GM19438 (cell line): ENCODE measurements at regions not wholly inside any gene's neighbourhood (a gene's known extent, or its start where the extent isn't known, plus 50 kb on each side); places are given as distances from the start of the nearest gene placed in this dataset.

Source experiments
- ATAC-seq: cut with Tn5 transposase; IDR thresholded peaks from one replicate; pipeline ENCODE4 v1.9.1; 2021; ENCODE audit warnings: low read depth; ENCODE audit not compliant: unreplicated experiment

DNA sequence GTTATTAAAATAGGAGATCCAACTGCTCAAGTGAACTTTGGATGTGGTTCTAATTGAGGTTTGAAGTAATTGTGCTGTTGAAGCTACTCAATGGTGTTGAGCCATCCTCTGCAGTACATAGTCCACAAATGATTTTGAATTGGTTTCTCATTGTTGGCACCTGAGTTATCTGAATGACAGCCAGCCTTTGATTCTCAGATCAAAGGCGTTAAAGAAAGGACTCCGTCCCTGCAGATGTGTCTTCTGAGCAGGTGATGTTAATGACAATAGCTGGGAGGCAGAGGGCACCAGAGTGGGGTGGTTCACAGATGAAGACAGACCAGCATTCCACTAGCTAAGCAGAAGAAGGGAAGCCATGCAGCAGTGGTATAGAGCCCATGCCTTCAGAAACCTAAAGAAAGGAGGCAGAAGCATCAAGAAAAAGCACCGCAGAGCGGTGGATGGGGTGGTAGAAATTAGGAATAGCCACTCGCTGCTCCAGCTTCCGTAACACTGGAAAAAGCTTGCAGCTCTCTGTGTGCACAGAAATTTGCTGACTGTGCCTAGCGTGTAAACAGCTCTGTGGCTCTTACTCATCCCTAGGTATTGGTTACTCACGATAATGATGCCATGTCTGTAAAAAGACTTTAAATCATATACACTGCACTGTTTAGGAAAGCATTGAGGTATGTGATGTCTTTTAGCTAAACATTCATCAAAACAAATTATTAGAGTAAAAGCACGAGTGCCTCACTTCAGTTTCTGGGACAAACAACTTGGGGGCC lies 79.2 kb upstream of the CLCN4 start:
- ATAC-seq: no peak

GRCh38 chrX:10078266-10078665 lies 78.5 kb upstream of the CLCN4 start:
- ATAC-seq: no peak

GRCh38 chrX:10079231-10079630 lies 77.5 kb upstream of the CLCN4 start:
- ATAC-seq: no peak

GRCh38 chrX:10083809-10084208 lies 73.0 kb upstream of the CLCN4 start:
- no peak for ATAC-seq

GRCh38 chrX:10085223-10085622 lies 71.6 kb upstream of the CLCN4 start:
- no peak for ATAC-seq

- no peak for ATAC-seq
Measured at GRCh38 chrX:10086676-10087075, 70.1 kb upstream of the CLCN4 start.

DNA sequence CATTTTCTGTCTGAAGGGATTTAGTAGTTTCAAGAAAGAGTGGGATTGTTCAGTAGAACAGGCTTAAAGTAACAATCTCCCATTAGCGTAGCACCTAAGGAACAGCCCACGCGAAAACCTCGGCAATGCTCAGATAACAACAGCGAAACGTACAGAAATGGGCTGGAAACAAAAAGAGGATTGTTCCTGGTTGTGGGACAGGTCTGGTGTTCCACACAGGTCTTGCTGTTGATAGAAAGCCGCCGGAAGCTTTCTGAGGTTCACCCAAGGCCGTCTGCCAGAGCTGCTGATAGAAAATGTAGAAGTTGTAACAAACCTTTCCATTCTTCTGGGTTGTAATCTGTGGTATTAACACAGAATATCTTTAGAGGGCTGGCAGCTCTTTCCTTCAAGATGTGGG lies 69.4 kb upstream of the CLCN4 start:
- ATAC-seq: no peak

DNA sequence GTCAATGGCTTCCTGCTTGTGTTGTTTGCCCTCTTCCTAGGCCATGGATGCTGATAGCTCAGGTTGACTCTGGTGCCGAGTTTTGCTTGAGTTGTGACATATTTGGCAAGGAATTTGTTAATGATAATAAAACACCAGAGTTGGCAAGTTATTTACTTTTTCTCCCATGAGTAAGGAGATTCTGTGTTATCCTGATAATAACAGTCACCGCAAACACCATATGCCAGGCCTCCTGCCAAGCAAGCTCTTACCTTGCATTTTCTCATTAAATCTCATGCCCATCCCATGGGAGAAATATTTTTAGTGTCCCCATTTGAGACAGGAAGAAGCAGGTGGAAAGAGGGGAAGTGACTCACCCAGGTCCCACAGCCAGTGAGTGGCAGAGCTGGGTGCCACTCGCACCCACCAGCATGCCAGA lies 67.4 kb upstream of the CLCN4 start:
- no peak for ATAC-seq

DNA sequence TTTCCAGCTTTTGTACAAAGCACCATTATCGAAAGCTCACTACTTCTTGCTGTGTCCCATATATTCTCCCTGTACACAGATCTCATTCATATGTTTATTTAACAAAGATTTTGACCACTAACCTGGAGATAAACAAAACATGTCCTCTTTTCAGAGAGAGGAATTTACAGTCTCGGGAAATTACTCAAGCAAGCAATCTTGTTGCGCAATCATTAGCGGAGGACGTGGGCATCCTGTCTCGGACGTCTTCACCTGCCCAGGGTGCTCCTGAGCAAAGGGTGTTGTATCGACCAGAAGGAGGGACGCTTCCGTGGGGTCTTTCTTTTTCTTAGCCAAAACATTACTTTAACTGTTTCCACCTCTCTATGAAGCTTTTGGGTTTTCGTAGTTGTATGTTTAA lies 66.5 kb upstream of the CLCN4 start:
- no peak for ATAC-seq

GRCh38 chrX:10095246-10095645 lies 61.5 kb upstream of the CLCN4 start:
- ATAC-seq: no peak

- ATAC-seq: no peak
Measured at GRCh38 chrX:10095698-10096432, 60.9 kb upstream of the CLCN4 start.

- peak; percentile 87 for ATAC-seq
Measured at GRCh38 chrX:10098270-10098713, 58.5 kb upstream of the CLCN4 start.

GRCh38 chrX:10099411-10099810 lies 57.4 kb upstream of the CLCN4 start:
- no peak for ATAC-seq

DNA sequence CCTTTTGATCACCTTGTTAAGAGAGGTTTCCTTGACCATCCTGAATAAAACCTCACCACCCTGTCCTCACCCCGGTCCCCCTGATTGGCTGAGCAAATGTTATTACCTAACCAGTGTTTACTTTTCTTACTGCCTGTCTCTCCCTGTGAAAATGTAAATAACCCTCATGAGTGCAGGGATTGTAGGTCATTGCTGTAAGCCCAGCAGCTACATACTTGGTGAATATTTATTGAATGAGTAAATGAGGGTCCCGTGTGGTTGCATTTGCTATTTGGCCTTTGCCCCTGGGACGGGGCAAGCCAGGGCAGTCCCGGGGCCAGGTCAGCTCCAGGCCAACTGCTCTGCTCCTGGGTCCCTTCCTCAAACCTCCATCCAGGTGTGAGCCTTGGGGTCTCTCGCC lies 55.5 kb upstream of the CLCN4 start:
- no peak for ATAC-seq

- no peak for ATAC-seq
Measured at GRCh38 chrX:10102046-10102704, 54.6 kb upstream of the CLCN4 start.

GRCh38 chrX:10103023-10103422 lies 53.8 kb upstream of the CLCN4 start:
- no peak for ATAC-seq

- no peak for ATAC-seq
Measured at GRCh38 chrX:10104958-10105658, 51.7 kb upstream of the CLCN4 start.

- ATAC-seq: peak; percentile 63
Measured at GRCh38 chrX:10106806-10107205, 50.0 kb upstream of the CLCN4 start.
